Frontal cortex (tissue), 4 donors: ENCODE measurements at regions not wholly inside any gene's neighbourhood (a gene's known extent, or its start where the extent isn't known, plus 50 kb on each side); places are given as distances from the start of the nearest gene placed in this dataset. TPM values are rescaled to one million over a fixed set of nuclear protein-coding genes. Genes with fewer than 3 reads are reported as not detected.

ENCODE experiments used
- DNase-seq, 2 donors: peaks; one replicate each; pipeline ENCODE4 v3.0.0; 2012; ENCODE audit warnings: low spot score in 2 of 2
- FAIRE-seq: peaks from 2 replicates; lab custom pipeline; 2012; peaks lifted over from hg19 to GRCh38; lab: Jason Lieb, UNC
- small RNA-seq: library from RNA; depleted of rRNA; stranded (forward); fragments of <200 nt; gene quantifications from one replicate; pipeline ENCODE3, GENCODE V24; 2014
- donor health status: control.
- donor health status: control.
- donor health status: control.

- DNase-seq (no peak), FAIRE-seq (no peak)
Measured at GRCh38 chr7:50832744-50833143, 50.0 kb upstream of the GRB10 start.

Small RNA genes in the stretch of these regions (small RNA-seq; reads per million reads assigned to genes)
- gene AC009296.1 (not detected), gene RF00394 (not detected)
